ENCODE measurements at regions not wholly inside any gene's neighbourhood (a gene's known extent, or its start where the extent isn't known, plus 50 kb on each side); places are given as distances from the start of the nearest gene placed in this dataset.
A peak's percentile ranks its signal among the peaks of the same experiment; 100 is the strongest.

- Histone ChIP-seq H3K79me2 (ENCODE audit: insufficient read depth, low read length) (no peaks in the 10 kb centered on the region), H3K9me3 (ENCODE audit: low read length) (no peaks in the 10 kb centered on the region), H4K20me1 (ENCODE audit: insufficient read depth, low read length) (no peaks in the 10 kb centered on the region), H3K4me2 (ENCODE audit: low read depth, low read length) (no peak overlapping the region), H3K9ac (ENCODE audit: insufficient read depth, low read depth, low read length) (no peak overlapping the region), H3K27ac (ENCODE audit: extremely low read length, insufficient read depth, low read length) (no peak overlapping the region), H3K27me3 (ENCODE audit: control insufficient read depth in 1 of 2, insufficient read depth in 2 of 2, low read length in 2 of 2) (no peaks in the 10 kb centered on the region), H3K4me1 (ENCODE audit: insufficient read depth, low read length) (no peaks in the 10 kb centered on the region), H3K36me3 (replicated peaks in 1 of 2; ENCODE audit: control insufficient read depth in 1 of 2, insufficient read depth in 2 of 2, low read length in 2 of 2) (no peaks in the 10 kb centered on the region), H2AFZ (ENCODE audit: low read length) (no peak overlapping the region), H3K4me3 (replicated peaks in 1 of 3; ENCODE audit: insufficient read depth in 1 of 3, low read depth in 2 of 3, low read length in 3 of 3) (no peak overlapping the region)
- no TSS peak for BruUV-seq (replicated peaks)
- 21% methylated on average over 7 of the region's 7 CpGs for WGBS (ENCODE audit: low lambda C conversion rate)
- no peak for DNase-seq (ENCODE audit: low spot score)
- POLR2A ChIA-PET = no interaction called here
- intact Hi-C loops (cut with micrococcal nuclease; ENCODE audit: unreplicated experiment) = no loop called here
- CTCF ChIA-PET (ENCODE audit: low intra/inter-chr PET ratio, low total read pairs) = no interaction called here
- no peak for ATAC-seq
- in situ Hi-C loops (cut with HindIII; ENCODE audit: extremely low pct_ligation_motif_present, low pct_unique_long_range_greater_than_20kb) = no loop called here
- no peak for FAIRE-seq
- no peak for TF ChIP-seq MXI1 (IDR thresholded peaks at IDR 0.05; ENCODE audit: borderline replicate concordance, low read depth, low read length)
- TF ChIP-seq RFX5 (IDR thresholded peaks at IDR 0.05; ENCODE audit: low read depth, low read length) = peak; percentile 93
Observed at GRCh38 chr13:26155568-26155967, 66.5 kb downstream of the RNF6 start.

GRCh38 chr13:26133851-26134250, 82.0 kb upstream of the SHISA2 start:
- BruUV-seq (replicated peaks) = no TSS peak
- no peaks in the 10 kb centered on the region for H3K79me2 ChIP-seq (ENCODE audit: insufficient read depth, low read length)
- no peak overlapping the region for H3K27ac ChIP-seq (ENCODE audit: extremely low read length, insufficient read depth, low read length)
- CTCF ChIA-PET (ENCODE audit: low intra/inter-chr PET ratio, low total read pairs) = no interaction called here
- 0 out of 5 replicates have a peak, but pooled peaks cover 0 to 2% of the 10 kb centered on the region in 2 experiments for H3K27me3 ChIP-seq (ENCODE audit: control insufficient read depth in 1 of 2, insufficient read depth in 2 of 2, low read length in 2 of 2)
- H3K9ac ChIP-seq (ENCODE audit: insufficient read depth, low read depth, low read length) = no peak overlapping the region
- H3K4me2 ChIP-seq (ENCODE audit: low read depth, low read length) = no peak overlapping the region
- no peaks in the 10 kb centered on the region for H3K4me1 ChIP-seq (ENCODE audit: insufficient read depth, low read length)
- H2AFZ ChIP-seq (ENCODE audit: low read length) = no peak overlapping the region
- 2% methylated on average over 3 of the region's 4 CpGs for WGBS (ENCODE audit: low lambda C conversion rate)
- FAIRE-seq (no peak), DNase-seq (ENCODE audit: low spot score) (no peak), ATAC-seq (no peak)
- no peaks in the 10 kb centered on the region for H3K36me3 ChIP-seq (replicated peaks in 1 of 2; ENCODE audit: control insufficient read depth in 1 of 2, insufficient read depth in 2 of 2, low read length in 2 of 2)
- in situ Hi-C loops (cut with HindIII; ENCODE audit: extremely low pct_ligation_motif_present, low pct_unique_long_range_greater_than_20kb) = no loop called here
- no peaks in the 10 kb centered on the region for H3K9me3 ChIP-seq (ENCODE audit: low read length)
- no peaks in the 10 kb centered on the region for H4K20me1 ChIP-seq (ENCODE audit: insufficient read depth, low read length)
- TF ChIP-seq CEBPB (IDR thresholded peaks at IDR 0.05; ENCODE audit: borderline replicate concordance, low read depth, low read length) (peak; percentile 71; the same call in 1 of the 2 replicates), CENPX (CRISPR knock-in tag; IDR thresholded peaks at IDR 0.05) (no peak), ATF7 (IDR thresholded peaks at IDR 0.05) (peak; percentile 80), ATF7 (CRISPR knock-in tag; IDR thresholded peaks at IDR 0.05) (no peak)
- H3K4me3 ChIP-seq (replicated peaks in 1 of 3; ENCODE audit: insufficient read depth in 1 of 3, low read depth in 2 of 3, low read length in 3 of 3) = no peak overlapping the region
- intact Hi-C loops (cut with micrococcal nuclease; ENCODE audit: unreplicated experiment) = no loop called here
- POLR2A ChIA-PET = no interaction called here
